ENCODE measurements at regions not wholly inside any gene's neighbourhood (a gene's known extent, or its start where the extent isn't known, plus 50 kb on each side); places are given as distances from the start of the nearest gene placed in this dataset.
"Not testable (repeated sequence)": the region's sequence is repeated elsewhere in the genome, so short reads cannot be mapped to it uniquely, and the experiment has no call there.

DNA sequence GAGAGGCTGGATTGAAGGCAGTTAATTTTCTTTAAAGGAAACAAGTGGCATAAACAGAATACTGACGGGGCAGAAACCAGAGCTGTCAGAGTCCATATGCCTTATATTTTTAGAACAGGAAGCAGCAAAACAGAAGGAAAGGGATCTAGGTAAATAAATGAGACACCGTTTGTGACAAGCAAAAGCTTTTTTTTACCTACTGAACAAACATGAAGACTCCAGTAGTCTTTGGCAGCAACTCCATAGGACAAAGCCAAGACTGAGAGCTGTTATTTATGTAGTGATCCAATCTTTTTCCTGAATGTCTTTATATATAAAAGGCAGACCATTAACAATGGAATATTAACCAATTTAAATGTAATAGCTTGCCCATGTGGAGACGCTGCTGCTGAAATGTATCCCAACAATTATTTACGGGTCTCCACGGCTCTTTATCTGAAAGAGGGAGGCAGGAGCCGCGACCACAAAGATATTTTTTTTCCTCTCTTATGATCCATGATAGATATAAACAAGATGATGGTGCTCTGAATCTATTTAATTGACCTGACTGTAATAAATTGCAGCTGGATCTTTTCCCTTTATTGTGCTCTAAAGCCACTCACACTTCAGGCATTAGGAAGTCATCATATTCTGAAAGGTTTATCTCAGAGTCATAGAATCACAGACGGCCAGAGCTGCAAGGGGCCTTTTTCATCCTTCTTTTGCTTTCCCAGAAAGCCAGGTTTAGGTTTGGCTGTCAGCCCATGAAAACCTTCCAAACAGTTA is 687.8 kb downstream of the EFNB2 start:
- DNase-seq (ENCODE audit: low spot score), result no peak

GRCh38 chr13:105846923-105847322 is 688.5 kb downstream of the EFNB2 start:
- no peak for DNase-seq (ENCODE audit: low spot score)

- no peak for DNase-seq (ENCODE audit: low spot score)
Measured at GRCh38 chr13:105841286-105841685, 694.2 kb downstream of the EFNB2 start.

DNA sequence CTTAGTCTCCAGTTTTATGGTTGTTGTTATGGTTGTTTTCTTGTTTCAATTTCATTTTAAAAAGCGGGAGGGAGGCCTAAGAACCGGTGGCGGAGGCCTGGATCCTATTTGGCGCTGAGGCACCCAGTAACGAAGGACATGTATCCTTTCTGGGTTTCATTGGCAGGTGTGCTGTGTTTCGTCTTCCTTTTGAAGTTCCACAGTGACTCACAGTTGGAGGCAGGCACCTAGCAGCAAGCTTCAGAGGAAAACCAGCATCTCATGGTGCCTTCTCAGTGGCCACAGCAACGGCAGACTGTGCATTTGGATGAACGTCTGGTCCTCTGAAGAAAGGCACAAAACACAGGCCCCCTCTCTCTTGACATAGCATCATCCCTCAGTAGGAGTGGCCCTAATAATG is 697.2 kb downstream of the EFNB2 start:
- DNase-seq (ENCODE audit: low spot score), result no peak

DNA sequence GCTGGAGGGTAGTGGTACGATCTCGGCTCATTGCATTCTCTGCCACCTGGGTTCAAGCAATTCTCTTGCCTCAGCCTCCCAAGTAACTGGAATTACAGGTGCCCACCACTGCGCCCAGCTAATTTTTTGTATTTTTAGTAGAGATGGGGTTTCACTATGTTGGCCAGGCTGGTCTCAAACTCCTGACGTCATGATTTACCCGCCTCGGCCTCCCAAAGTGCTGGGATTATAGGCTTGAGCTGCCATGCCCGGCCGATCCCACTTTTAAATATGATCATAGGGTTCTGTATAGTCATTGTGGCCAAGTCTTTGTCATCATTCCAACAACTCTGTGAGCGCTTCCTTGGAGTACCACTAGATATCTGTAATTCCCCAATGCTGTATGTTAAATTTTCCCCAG is 698.2 kb downstream of the EFNB2 start:
- not testable (repeated sequence) for DNase-seq (ENCODE audit: low spot score)

DNA sequence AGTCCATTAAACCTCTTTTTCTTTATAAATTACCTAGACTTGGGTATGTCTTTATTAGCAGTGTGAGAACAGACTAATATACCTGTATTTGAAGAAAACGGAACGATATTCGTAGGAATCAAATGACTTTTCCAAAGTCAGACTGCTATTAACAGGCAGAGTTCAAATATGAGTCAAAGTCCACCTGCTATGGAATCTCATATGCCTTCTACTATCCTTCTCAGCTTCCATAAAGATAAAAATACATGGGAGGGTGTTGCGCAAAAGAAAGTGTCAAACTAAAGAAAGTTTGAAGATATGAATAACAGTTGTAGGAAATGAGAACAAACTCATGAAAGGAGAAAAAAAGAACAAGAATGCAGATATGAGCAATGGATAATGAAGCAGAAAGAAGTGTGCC is 704.6 kb downstream of the EFNB2 start:
- DNase-seq (ENCODE audit: low spot score), result no peak

GRCh38 chr13:105827111-105827809 is 708.2 kb downstream of the EFNB2 start:
- no peak for DNase-seq (ENCODE audit: low spot score)

DNA sequence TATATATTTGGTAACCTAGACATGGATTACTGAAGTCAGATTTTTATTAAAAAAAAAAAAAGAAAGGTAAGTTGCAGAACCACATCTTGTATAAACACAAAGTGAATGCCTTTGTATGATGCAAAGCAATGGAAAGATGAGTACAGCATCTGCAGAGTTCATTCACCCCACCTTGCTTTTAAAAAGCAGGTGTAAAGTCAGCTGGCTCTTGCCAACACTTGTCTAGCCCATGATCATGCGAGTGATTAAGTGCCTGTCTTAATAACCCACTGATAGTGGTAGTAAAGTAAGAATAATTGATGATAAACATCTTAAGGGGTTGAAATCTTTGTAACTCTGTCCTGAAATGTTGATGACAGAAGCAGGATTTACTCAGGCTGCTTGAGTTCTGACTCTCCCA is 710.4 kb downstream of the EFNB2 start:
- no peak for DNase-seq (ENCODE audit: low spot score)

DNA sequence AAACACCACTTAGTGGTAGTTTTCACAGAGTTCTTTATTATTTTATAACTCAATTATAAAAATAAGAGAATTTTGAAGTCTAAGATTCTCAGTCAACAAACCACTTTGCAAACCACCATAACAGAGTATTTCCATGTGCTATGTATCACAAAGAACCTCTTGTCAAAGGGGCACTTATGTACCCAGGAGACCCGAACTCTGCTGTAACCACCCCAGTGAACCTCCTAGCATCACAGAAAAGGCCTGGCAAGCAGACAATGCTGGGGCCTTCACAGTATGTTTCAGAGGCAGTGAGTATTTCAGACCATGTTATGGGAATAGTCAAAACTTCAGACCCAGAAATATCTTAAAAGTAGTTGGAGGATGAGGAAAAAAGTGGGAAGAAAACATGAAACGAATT is 714.1 kb downstream of the EFNB2 start:
- DNase-seq (ENCODE audit: low spot score), result no peak

GRCh38 chr13:105820415-105820814 is 715.0 kb downstream of the EFNB2 start:
- no peak for DNase-seq (ENCODE audit: low spot score)

DNA sequence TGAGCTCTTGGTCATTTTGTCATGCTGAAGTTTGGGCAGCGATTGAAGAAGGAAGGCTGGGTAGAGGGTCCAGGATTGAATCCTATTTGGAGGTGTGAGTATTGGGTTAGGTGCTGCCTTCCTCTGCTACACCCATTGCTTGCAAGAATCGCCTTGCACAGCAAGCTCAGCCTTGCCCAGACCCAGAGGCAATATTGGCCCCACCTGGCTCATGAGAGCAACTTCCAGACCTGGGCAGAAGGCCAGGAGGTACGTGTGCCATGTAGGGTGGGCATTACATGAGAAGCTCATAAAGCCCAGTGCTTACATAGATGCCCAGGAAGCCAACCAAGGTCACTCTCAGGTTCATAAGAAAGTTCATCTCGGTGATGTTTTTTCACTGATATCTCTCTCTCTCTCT is 718.0 kb downstream of the EFNB2 start:
- DNase-seq (ENCODE audit: low spot score), result peak; percentile 4

GRCh38 chr13:105816994-105817393 is 718.5 kb downstream of the EFNB2 start:
- peak; percentile 91 for DNase-seq (ENCODE audit: low spot score)

- DNase-seq (ENCODE audit: low spot score), result no peak
Measured at GRCh38 chr13:105814902-105815250, 720.6 kb downstream of the EFNB2 start.

GRCh38 chr13:105814219-105814901 is 721.1 kb downstream of the EFNB2 start:
- DNase-seq (ENCODE audit: low spot score), result peak; percentile 59

DNA sequence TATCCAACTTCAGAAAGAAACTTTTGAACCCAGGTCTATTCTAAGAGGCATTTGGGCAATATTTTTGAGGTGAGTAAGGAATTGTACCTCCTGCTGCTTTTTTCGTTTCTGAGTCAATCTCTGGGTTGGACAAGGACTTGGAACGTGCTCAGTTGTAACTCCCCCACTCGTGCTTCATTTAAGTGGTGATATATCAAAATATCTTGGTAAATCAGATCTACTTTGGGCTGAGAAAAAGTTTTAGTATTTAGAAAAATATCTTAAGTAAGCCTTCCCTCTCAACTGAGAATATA is 728.9 kb downstream of the EFNB2 start:
- DNase-seq (ENCODE audit: low spot score), result peak; percentile 22

- no peak for DNase-seq (ENCODE audit: low spot score)
Measured at GRCh38 chr13:105805892-105806627, 729.4 kb downstream of the EFNB2 start.

DNA sequence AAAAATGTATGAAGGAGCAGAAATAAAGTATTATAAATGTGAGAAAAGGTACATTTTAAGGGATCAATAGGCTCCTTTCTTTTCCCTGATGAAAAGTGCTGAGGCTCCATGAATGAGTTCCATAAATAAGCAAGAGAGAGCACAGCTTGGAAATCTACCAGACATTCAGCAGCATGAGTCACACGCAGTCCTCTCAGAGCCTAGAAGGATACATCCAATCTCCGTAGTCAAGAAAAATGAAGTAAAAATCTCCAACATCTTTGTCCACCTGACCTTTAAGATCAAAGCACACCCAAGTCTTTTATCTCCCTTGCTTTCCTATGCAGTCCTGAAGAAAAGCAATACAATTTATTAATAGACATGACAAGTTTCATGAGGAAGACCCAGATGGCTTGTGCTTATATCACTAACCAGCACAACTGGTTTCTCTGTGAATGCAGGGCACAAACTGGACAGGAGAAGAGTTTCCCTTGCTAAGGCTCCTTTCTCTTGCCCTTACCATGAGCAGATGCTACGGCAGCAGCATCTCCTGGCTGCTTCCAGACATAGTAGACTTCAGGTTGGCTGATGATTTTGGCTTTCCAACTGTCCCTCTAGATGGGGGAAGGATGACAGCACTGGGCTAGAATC is 730.8 kb downstream of the EFNB2 start:
- no peak for DNase-seq (ENCODE audit: low spot score)

DNA sequence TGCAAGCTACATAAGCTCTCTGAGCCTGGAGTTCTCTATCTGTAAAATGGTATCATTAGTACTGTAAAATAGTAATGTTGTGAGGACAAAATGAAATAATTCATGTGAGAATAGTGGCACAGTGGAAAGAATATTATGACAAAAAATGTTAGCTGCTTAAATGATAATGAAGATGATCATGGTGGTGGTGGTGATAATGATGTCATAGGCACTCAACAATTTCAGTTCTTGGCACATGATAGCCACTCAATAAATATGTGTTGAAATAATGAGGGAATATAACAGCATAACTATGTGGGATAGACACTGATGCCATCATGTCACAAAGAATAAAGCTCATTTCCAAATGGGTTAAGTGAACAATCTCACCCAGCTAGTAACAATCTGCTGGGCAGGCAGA is 736.3 kb downstream of the EFNB2 start:
- no peak for DNase-seq (ENCODE audit: low spot score)

DNA sequence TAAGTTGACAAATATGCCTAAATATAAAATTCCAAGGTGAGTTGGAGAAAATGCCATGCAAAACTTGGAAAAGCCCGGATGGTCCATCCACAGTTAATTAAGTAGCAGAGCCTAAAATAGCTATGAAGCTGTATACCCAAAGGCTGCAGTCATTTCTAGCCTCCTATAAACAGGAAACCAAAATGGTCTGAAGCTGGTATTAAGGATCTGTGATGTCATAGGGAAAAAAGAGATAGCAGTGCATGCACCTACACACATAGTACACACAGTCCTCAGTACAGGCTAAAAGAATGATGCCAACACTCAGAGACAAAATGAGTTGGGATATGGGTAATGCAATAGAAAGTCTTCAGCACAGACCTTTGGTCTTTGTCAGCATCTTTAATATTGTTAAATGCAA is 736.9 kb downstream of the EFNB2 start:
- DNase-seq (ENCODE audit: low spot score), result no peak

DNA sequence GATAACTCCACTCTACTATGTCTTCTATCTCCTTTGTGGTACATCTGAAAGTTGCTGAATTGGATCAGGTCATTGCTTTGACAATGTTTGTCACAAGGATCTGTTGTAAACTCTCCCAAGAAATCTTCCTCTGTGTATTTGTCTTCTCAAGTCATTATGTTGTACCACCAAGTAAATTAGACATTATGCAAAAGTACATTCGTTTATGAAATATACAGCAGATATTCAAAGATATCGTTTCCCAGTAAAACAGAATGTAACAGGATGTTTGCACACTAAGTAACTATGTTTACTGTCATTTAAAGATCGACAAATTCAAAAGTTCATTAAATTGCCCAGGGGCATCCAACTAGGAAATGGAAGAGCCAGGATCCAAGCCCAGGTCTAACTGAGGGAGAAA is 739.4 kb downstream of the EFNB2 start:
- no peak for DNase-seq (ENCODE audit: low spot score)

DNA sequence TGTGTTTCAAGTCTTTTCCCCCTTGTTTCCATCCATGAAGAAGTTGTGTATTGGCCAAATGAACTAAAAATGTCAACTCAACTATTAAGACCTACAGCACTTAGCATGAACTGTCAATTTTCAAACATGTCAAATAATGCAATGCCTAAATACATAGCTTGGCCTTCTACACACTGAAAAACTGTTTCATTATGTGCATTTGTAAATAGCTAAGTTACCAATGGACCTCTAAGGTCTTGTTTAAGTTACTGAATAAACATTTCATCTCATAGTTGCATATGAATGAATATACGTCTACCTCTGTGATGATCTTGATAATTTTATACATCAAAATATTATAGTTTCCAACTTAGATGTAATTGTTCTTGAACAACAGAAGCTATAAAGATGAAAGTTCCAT is 744.5 kb downstream of the EFNB2 start:
- DNase-seq (ENCODE audit: low spot score), result no peak

DNA sequence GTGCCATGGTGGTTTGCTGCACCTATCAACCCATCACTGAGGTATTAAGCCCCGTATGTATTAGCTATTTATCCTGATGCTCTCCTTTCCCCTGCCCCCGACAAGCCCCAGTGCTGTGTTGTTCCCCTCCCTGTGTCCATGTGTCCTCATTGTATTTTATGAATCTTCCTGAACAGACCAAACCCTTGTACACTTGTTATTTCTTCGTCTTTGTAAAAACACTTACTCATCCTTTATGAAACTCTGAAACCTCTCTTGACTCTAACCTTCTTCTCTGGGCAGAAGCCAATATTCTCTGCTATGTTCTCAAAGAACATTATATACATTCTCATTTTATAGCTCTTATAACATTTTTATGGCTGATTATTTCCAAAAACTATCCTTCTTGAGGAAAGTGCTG is 746.9 kb downstream of the EFNB2 start:
- no peak for DNase-seq (ENCODE audit: low spot score)

All from kidney tubule cell (primary cell).